Heart left ventricle (tissue), 16 donors: ENCODE measurements at regions not wholly inside any gene's neighbourhood (a gene's known extent, or its start where the extent isn't known, plus 50 kb on each side); places are given as distances from the start of the nearest gene placed in this dataset.

Source experiments
- ATAC-seq, 4 donors: fragments of 200-7000 bp; cut with Tn5 transposase; one replicate each; pipeline ENCODE4 v1.9.1; 2020 to 2022; ENCODE audit warnings: moderate library complexity in 4 of 4, mild to moderate bottlenecking in 3 of 4, moderate number of reproducible peaks in 1 of 4
- DNase-seq, 5 donors: peaks; one replicate each; pipeline ENCODE4 v3.0.0-alpha.2; 2020
- H3K27ac ChIP-seq, 12 donors: fragments of 200-600 bp; sonication (generic) in 4 of 12; one replicate each; pipeline versions ENCODE4 v1.5.0 to v1.8.0; 2016 to 2022; ENCODE audit warnings: mild to moderate bottlenecking in 2 of 12
- H3K27me3 ChIP-seq, 9 donors: fragments of 200-600 bp; sonication (generic) in 2 of 9; one replicate each; pipeline versions ENCODE4 v1.5.1 to v1.8.0; 2016 to 2022; ENCODE audit warnings: mild to moderate bottlenecking in 3 of 9
- H3K36me3 ChIP-seq, 9 donors: fragments of 200-600 bp; sonication (generic) in 2 of 9; one replicate each; pipeline versions ENCODE4 v1.5.0 to v1.8.0; 2018 to 2022; ENCODE audit warnings: mild to moderate bottlenecking in 2 of 9
- H3K4me1 ChIP-seq, 12 donors: fragments of 200-600 bp; sonication (generic) in 4 of 12; one replicate each; pipeline versions ENCODE4 v1.5.0 to v1.8.0; 2016 to 2022; ENCODE audit warnings: mild to moderate bottlenecking in 3 of 12
- H3K4me3 ChIP-seq, 12 donors: fragments of 200-600 bp; sonication (generic) in 4 of 12; one replicate each; pipeline versions ENCODE4 v1.5.0 to v1.8.0; 2017 to 2022; ENCODE audit warnings: mild to moderate bottlenecking in 9 of 12, moderate library complexity in 4 of 12
- H3K9me3 ChIP-seq, 12 donors: fragments of 200-600 bp; sonication (generic) in 4 of 12; one replicate each; pipeline versions ENCODE4 v1.5.0 to v1.8.0; 2016 to 2022; ENCODE audit warnings: mild to moderate bottlenecking in 1 of 12
- POLR2A ChIP-seq, 2 donors: fragments of 450-650 bp; IDR thresholded peaks; one replicate each; pipeline ENCODE4 v1.6.1; 2017; ENCODE audit warnings: antibody characterized with exemption in 2 of 2, mild to moderate bottlenecking in 2 of 2, moderate library complexity in 2 of 2
- WGBS, 4 donors: extraction: QIAGEN DNeasy Blood & Tissue Kit in 2 of 4; methylation state at CpG; one replicate each; pipeline versions ENCODE4 v1.1.5 to v1.1.7; 2013 to 2018; 5-methylcytosine and 5-hydroxymethylcytosine counted together
- intact Hi-C, 10 donors: fragments of 100-400 bp; cut with DNase I; formaldehyde crosslinking; loops; one replicate each; pipeline versions ENCODE4 v1.11.1 to v1.14.2; 2022
- TF ChIP-seq, protein P1 (sequence below), 12 donors: fragments of 200-600 bp; sonication (generic) in 4 of 12; IDR thresholded peaks; one replicate each; pipeline versions ENCODE4 v1.5.0 to v1.8.0; 2018 to 2022; ENCODE audit warnings: antibody characterized with exemption in 12 of 12, mild to moderate bottlenecking in 5 of 12
- donor health status: ischemic (EF 13 %, LVEDD 7.1; RV severe dilation, severe dysfunction).
- donor health status: healthy with polysubstance abuse.
- donor health status: DM: no; HTN: yes; CAD: no.
- donor health status: DM: no; HTN: no; CAD: no.
- donor health status: ischemic (EF 25% LVEDD 6.9; RV normal size, moderate dysfunction).
- donor health status: ischemic (EF 25% LVEDD 5.7; RV mildly dilated, moderate dysfunction).
- donor health status: healthy.
- donor health status: DM: yes; HTN: yes; CAD: no.
- donor health status: ischemic (EF 35%, LVEDD 5.7; RV mildly dilated, moderate dysfunction).
- donor health status: nonischemic (EF 11% LVEDD 7.7; RV severe dilation, severe dysfunction).
- donor health status: DM: yes; HTN: yes; CAD: no.
- donor health status: PGD.
- donor health status: ischemic (EF 29% LVEDD 5.4; RV normal size, mild dysfunction).
- donor health status: nonischemic (EF 23%, LVEDD 6.1; RV moderate dilation, normal function).

DNA sequence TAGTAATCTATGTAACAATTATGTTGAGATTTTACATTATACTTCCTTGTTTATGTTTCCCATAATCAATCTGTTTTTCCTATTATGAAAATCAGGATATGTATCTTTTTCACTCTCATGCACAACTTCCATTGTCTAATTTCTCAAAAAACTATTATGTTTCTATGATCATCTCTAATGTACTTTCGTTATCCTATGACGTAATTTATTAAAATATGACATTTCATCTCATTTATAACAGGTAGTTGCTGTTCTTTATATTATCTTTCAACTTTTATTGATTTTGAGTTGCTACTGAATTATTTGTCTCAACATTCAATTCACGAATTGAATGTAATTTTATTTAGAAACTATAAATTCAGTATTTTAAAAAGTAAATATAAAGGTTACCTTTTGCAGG is 100.8 kb upstream of the MAGEB18 start:
- H3K9me3 ChIP-seq = no peaks in the 10 kb centered on the region
- no peaks in the 10 kb centered on the region for H3K4me1 ChIP-seq
- H3K4me3 ChIP-seq = no peak overlapping the region
- ATAC-seq = no peak
- no peak for DNase-seq
- 77 to 92% (median 83%) methylated on average over 3 of the region's 3 CpGs for WGBS, 4 donors
- no peak overlapping the region for H3K27ac ChIP-seq
- no peaks in the 10 kb centered on the region for H3K27me3 ChIP-seq
- H3K36me3 ChIP-seq = no peaks in the 10 kb centered on the region
- TF ChIP-seq, protein P1, sequence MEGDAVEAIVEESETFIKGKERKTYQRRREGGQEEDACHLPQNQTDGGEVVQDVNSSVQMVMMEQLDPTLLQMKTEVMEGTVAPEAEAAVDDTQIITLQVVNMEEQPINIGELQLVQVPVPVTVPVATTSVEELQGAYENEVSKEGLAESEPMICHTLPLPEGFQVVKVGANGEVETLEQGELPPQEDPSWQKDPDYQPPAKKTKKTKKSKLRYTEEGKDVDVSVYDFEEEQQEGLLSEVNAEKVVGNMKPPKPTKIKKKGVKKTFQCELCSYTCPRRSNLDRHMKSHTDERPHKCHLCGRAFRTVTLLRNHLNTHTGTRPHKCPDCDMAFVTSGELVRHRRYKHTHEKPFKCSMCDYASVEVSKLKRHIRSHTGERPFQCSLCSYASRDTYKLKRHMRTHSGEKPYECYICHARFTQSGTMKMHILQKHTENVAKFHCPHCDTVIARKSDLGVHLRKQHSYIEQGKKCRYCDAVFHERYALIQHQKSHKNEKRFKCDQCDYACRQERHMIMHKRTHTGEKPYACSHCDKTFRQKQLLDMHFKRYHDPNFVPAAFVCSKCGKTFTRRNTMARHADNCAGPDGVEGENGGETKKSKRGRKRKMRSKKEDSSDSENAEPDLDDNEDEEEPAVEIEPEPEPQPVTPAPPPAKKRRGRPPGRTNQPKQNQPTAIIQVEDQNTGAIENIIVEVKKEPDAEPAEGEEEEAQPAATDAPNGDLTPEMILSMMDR (IDR thresholded peaks at IDR 0.05) = no peak
- TF ChIP-seq POLR2A (IDR thresholded peaks at IDR 0.05) = no peak
- intact Hi-C loops = no loop called here

DNA sequence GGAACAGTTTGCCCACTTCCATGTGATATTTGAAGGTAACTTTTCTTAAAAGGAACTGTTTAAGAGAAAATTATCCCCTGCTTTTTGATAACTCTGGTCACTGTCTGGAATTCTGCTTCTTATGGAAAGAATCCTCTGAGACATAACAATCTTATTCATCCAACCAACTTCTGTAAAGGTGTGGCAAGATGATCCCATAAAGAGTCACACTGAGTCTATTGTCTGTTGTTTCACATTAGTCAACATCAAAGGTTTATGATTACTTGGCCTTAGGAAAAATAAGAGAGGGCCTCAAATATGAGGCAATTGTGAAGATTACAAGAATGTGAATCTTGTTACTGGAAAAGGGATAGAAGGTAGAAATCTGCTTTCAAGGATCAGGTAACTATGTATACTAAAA is 88.0 kb upstream of the MAGEB18 start:
- Histone ChIP-seq H3K27me3 (no peaks in the 10 kb centered on the region), H3K4me3 (no peak overlapping the region), H3K27ac (no peak overlapping the region), H3K36me3 (no peaks in the 10 kb centered on the region), H3K9me3 (peaks cover 0 to 4% (median 0%) of the 10 kb centered on the region in 12 donors), H3K4me1 (no peaks in the 10 kb centered on the region)
- DNase-seq (no peak), ATAC-seq (no peak)
- intact Hi-C loops = no loop called here
- TF ChIP-seq, protein P1 (IDR thresholded peaks at IDR 0.05) = no peak
- no peak for TF ChIP-seq POLR2A (IDR thresholded peaks at IDR 0.05)

DNA sequence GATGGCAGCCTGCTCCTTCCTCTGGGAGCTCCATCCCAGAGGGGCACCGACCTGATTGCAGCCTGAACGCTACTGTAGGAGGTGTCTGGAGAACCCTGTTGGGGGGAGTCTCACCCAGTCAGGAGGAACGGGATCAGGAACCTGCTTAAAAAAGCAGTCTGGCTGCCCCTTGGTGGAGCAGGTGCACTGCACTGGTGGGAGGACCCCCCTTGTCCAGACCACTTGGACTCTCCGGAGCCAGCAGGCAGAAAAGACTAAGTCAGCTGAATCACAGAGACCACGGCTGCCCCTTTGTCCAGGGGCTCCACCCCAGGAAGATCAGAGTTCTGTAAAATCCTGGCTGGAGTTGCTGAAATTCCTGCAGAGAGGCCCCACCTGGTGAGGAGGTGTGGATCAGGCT is 67.3 kb upstream of the MAGEB18 start:
- H3K27me3 ChIP-seq = no peaks in the 10 kb centered on the region

DNA sequence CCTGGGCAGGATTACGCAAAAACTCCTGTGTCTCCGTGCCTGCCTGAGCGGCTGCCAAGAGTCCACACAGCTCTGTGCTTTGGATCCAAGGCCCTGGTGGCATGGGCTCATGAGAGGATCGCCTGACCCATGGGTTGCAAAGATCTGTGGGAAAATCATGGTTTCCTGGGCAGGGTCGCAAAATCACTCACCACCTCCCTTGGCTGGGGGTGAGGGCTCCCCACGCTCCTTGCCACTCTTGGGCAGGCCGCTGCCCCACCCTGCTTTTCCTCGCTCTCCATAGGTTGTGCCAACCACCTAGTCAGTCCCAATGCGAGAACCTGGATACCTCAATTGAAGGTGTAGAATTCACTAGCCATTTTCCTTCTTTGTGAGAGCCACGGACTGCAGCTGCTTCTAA is 66.5 kb upstream of the MAGEB18 start:
- DNase-seq (no peak), ATAC-seq (no peak)
- 80 to 91% (median 86%) methylated on average over 5 to 10 of the region's 10 CpGs for WGBS, 4 donors
- H3K4me1 ChIP-seq = no peaks in the 10 kb centered on the region
- H3K27ac ChIP-seq = no peak overlapping the region
- no peaks in the 10 kb centered on the region for H3K36me3 ChIP-seq
- H3K27me3 ChIP-seq = no peaks in the 10 kb centered on the region
- intact Hi-C loops = no loop called here
- TF ChIP-seq POLR2A (IDR thresholded peaks at IDR 0.05) = no peak
- TF ChIP-seq, protein P1 (IDR thresholded peaks at IDR 0.05) = no peak
- H3K4me3 ChIP-seq = no peak overlapping the region
- H3K9me3 ChIP-seq = no peaks in the 10 kb centered on the region

More for the DNA sequence above, 67.3 kb upstream of the MAGEB18 start:
- Histone ChIP-seq H3K9me3 (no peaks in the 10 kb centered on the region), H3K4me3 (no peak overlapping the region), H3K36me3 (no peaks in the 10 kb centered on the region), H3K4me1 (no peaks in the 10 kb centered on the region), H3K27ac (no peak overlapping the region)
- DNase-seq (no peak), ATAC-seq (no peak)
- WGBS, 4 donors = 60 to 76% (median 74%) methylated on average over 4 to 5 of the region's 5 CpGs
- no peak for TF ChIP-seq POLR2A (IDR thresholded peaks at IDR 0.05)
- TF ChIP-seq, protein P1 (IDR thresholded peaks at IDR 0.05) = no peak
- intact Hi-C loops = no loop called here
